Fibroblast of villous mesenchyme (primary cell): ENCODE measurements at regions not wholly inside any gene's neighbourhood (a gene's known extent, or its start where the extent isn't known, plus 50 kb on each side); places are given as distances from the start of the nearest gene placed in this dataset.
A peak's percentile ranks its signal among the peaks of the same experiment; 100 is the strongest.

Source experiments
- DNase-seq: peaks from one replicate; pipeline ENCODE4 v3.0.0-alpha.2; 2010; ENCODE audit warnings: low read depth
- H3K4me3 ChIP-seq: 2 replicates; pipeline ENCODE4 v1.5.1; 2011; ENCODE audit warnings: low read depth, mild to moderate bottlenecking, low read length
- TF ChIP-seq, protein P1 (sequence below): IDR thresholded peaks from 2 replicates; pipeline ENCODE4 v1.5.1; 2012; ENCODE audit warnings: low read depth, mild to moderate bottlenecking, low read length; ENCODE audit not compliant: insufficient read depth

DNA sequence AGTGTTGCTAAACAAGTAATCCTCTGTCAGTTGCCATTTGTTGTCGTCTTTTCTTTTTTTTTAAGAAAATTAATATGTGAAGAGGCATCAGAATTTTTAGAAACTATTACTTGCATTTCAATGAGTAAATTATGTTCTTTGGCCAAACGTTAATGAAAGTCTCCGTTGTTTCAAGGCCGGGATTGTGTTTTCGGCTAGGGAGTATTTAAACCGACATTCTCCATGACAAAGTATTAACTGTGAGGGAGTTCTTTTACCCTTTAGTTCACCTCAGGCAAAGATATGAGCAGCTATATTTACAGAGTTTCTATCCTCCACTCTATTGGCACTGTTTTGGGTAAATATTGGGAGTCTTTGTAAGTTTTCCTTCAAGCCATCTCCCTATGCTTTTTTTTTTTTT lies 668.9 kb downstream of the METTL15 start:
- no peak for DNase-seq
- TF ChIP-seq, protein P1, sequence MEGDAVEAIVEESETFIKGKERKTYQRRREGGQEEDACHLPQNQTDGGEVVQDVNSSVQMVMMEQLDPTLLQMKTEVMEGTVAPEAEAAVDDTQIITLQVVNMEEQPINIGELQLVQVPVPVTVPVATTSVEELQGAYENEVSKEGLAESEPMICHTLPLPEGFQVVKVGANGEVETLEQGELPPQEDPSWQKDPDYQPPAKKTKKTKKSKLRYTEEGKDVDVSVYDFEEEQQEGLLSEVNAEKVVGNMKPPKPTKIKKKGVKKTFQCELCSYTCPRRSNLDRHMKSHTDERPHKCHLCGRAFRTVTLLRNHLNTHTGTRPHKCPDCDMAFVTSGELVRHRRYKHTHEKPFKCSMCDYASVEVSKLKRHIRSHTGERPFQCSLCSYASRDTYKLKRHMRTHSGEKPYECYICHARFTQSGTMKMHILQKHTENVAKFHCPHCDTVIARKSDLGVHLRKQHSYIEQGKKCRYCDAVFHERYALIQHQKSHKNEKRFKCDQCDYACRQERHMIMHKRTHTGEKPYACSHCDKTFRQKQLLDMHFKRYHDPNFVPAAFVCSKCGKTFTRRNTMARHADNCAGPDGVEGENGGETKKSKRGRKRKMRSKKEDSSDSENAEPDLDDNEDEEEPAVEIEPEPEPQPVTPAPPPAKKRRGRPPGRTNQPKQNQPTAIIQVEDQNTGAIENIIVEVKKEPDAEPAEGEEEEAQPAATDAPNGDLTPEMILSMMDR: no peak
- H3K4me3 ChIP-seq: no peak overlapping the region

DNA sequence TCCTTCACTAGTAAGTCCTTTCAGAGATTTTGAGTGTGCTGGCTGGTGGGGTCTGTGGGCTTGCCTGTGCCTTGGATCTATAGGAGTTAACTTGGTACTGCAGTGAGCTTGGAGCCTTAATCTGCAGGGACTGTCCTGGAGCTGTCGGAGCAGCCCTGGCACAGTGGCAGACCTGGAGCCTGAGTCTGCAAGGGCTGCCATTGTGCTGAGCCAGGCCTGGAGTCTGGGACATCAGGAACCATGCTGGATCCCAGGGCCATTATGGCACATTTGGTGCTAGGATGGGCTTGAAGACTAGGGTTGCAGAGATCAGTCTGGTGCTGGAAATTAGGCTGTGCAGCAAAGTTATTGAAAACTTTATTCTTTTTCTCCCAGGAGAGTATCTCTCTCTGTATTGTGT lies 665.4 kb downstream of the METTL15 start:
- TF ChIP-seq, protein P1: no peak
- H3K4me3 ChIP-seq: no peak overlapping the region
- DNase-seq: no peak

DNA sequence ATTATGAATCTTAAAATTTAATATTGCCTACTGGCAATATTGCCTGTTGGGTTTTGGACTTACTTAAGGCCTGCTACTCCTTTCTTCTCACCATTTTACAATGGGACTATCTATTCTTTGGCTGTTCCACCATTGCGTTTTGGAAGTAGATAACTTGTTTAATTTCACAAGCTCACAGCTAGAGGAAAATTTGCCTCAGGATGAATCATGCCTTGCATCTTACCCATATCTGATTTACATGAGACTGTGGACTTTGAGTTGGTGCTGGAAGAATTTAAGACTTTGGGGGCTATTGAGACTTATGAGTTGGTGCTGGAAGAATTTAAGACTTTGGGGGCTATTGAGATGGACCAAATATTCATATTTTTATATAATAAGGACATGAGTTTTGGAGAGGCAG lies 662.6 kb downstream of the METTL15 start:
- TF ChIP-seq, protein P1: no peak
- DNase-seq: no peak
- no peak overlapping the region for H3K4me3 ChIP-seq

DNA sequence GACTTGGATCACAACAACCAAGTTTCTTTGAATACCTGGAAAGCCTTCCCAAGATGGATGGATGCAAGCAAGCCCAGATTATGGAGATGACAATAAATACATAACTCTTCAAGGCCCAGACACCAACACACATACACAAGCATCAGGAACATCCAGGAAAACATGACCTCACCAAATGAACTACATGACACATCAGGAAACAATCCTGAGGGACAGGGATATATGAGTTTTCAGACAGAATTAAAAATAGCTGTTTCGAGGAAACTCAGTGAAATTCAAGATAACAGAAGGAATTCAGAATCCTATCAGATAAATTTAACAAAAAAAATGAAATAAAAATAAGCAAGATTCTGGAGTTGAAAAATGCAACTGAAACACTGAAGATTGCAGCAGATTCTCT lies 659.4 kb downstream of the METTL15 start:
- TF ChIP-seq, protein P1: no peak
- H3K4me3 ChIP-seq: no peak overlapping the region
- DNase-seq: no peak

DNA sequence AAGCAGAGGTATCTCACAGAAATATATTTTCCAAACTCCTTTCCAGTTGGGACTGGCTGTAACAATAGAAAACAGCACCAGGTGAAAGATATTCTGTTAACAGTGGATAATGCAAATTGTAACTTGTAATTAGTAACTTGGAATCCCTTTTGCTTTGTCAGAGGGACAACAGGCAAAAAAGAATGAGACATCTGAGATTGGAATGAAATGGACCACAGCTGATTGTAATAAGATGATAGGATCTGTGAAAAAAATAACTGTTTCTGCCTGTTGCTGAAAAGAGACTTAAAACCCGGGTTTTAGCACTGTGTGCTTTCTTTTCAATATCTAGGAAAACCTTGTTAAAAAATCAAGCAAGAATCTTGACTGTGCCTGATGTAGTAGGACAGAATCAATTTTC lies 655.7 kb downstream of the METTL15 start:
- TF ChIP-seq, protein P1: no peak
- no peak overlapping the region for H3K4me3 ChIP-seq
- no peak for DNase-seq

DNA sequence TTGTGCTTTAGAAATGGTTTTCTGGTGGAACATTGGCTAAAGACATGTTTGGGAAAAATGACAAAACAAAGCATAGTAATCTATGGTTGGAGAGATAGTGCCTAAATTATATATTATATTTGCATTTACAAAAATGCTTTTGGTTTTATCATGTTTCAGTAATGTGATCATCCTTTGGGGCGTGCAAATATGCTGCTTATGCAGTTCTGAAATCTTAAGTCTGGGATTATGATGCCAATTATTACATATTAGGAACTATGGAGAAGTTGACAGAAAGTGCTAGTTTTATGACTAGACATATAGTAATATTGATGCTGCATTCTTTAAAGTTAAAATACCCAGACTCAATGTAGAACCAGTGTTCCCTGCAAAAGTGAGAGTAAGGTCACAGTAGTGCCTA lies 655.0 kb downstream of the METTL15 start:
- no peak overlapping the region for H3K4me3 ChIP-seq
- DNase-seq: no peak
- TF ChIP-seq, protein P1: no peak

DNA sequence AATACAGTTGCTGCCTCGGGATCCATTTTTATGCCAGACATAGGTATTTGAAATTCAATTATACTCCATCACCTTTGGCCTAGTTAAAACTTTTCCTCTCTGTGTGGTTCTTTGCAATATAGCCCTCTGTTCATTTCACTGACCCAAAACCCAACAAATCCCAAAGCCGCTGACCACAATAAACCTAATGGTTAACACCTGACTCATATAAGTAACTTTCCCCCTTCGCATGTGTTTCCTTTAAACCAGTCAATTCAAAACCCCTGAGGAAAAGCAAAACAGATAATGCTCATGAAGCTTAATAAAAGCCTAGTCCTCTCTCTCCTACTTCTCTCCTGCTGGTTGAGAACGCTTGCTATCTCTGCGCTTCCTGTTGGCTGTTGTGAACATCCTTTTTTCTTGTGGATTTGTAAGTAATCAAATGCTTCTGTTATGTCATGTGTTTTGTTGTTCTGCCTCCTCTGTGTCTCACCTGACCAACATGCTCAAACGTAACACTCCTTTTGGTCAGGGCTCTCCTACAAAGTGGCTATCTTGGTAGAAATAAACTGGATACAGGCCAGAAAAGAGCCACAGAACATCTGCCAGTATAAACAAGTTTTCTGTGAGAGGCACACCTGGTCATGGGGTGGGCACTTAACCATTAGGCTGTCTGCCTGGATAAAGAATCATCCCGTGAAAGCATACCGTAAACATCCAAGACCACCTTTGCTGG lies 652.6 kb downstream of the METTL15 start:
- TF ChIP-seq, protein P1: no peak
- H3K4me3 ChIP-seq: no peak overlapping the region
- DNase-seq: peak; percentile 42
